ENCODE measurements at regions not wholly inside any gene's neighbourhood (a gene's known extent, or its start where the extent isn't known, plus 50 kb on each side); places are given as distances from the start of the nearest gene placed in this dataset.

DNA sequence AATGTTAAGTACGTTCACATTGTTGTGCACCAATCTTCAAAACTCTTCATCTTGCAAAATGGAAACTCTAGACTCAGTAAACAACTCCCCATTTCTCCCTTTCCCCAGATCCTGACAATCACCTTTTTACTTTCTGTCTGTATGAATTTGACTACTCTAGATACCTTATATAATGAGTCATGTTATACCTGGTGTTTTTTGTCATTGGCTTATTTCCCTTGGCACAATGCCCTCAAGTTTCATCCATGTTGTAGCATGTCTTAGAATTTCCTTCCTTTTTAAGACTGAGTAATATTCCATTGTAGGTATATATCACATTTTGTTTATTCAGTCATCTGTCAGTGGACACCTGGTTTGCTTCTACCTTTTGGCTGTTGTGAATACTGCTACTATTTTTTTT is 399.5 kb downstream of the LMO4 start:
- TF ChIP-seq, protein P1, sequence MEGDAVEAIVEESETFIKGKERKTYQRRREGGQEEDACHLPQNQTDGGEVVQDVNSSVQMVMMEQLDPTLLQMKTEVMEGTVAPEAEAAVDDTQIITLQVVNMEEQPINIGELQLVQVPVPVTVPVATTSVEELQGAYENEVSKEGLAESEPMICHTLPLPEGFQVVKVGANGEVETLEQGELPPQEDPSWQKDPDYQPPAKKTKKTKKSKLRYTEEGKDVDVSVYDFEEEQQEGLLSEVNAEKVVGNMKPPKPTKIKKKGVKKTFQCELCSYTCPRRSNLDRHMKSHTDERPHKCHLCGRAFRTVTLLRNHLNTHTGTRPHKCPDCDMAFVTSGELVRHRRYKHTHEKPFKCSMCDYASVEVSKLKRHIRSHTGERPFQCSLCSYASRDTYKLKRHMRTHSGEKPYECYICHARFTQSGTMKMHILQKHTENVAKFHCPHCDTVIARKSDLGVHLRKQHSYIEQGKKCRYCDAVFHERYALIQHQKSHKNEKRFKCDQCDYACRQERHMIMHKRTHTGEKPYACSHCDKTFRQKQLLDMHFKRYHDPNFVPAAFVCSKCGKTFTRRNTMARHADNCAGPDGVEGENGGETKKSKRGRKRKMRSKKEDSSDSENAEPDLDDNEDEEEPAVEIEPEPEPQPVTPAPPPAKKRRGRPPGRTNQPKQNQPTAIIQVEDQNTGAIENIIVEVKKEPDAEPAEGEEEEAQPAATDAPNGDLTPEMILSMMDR (IDR thresholded peaks at IDR 0.05 in 8 of 11, conservative IDR thresholded peaks at IDR 0.05 in 3 of 11), result no peak
- no peak for TF ChIP-seq POLR2A (IDR thresholded peaks at IDR 0.05)
